GM12875 (cell line): ENCODE measurements at regions not wholly inside any gene's neighbourhood (a gene's known extent, or its start where the extent isn't known, plus 50 kb on each side); places are given as distances from the start of the nearest gene placed in this dataset.

Experiments used
- H3K4me3 ChIP-seq: one replicate; pipeline ENCODE4 v1.5.1; 2011; ENCODE audit warnings: low read depth, low read length, control low read depth
- TF ChIP-seq, protein P1 (sequence below): IDR thresholded peaks from 2 replicates; pipeline ENCODE4 v1.5.1; 2011; ENCODE audit warnings: low read depth, mild to moderate bottlenecking, control low read depth, inconsistent platforms, low read length, moderate library complexity, borderline replicate concordance; ENCODE audit not compliant: insufficient read depth

- H3K4me3 ChIP-seq: no peak overlapping the region
- TF ChIP-seq, protein P1, sequence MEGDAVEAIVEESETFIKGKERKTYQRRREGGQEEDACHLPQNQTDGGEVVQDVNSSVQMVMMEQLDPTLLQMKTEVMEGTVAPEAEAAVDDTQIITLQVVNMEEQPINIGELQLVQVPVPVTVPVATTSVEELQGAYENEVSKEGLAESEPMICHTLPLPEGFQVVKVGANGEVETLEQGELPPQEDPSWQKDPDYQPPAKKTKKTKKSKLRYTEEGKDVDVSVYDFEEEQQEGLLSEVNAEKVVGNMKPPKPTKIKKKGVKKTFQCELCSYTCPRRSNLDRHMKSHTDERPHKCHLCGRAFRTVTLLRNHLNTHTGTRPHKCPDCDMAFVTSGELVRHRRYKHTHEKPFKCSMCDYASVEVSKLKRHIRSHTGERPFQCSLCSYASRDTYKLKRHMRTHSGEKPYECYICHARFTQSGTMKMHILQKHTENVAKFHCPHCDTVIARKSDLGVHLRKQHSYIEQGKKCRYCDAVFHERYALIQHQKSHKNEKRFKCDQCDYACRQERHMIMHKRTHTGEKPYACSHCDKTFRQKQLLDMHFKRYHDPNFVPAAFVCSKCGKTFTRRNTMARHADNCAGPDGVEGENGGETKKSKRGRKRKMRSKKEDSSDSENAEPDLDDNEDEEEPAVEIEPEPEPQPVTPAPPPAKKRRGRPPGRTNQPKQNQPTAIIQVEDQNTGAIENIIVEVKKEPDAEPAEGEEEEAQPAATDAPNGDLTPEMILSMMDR: no peak
Observed at GRCh38 chr2:8532438-8532837, 149.4 kb upstream of the ID2 start.

DNA sequence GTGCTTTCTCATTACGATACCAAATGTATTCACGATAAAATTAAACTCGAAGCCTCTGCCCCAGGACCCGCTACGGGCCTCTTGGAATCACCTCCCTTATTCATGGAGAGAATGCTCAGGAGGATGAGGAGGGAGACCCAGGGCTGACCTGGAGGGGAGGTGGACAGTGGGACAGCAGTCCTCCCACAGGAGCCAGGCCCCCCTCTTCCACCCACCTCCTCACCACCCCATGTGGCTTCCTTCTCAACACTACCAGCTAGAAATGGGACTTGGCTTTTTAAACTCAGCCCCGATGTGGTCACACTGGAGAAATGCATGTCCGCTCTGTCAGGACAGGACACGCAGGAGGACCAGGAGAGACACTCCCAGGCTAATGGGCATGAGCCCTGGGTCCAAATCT lies 147.9 kb upstream of the ID2 start:
- no peak overlapping the region for H3K4me3 ChIP-seq
- TF ChIP-seq, protein P1: no peak

- no peak overlapping the region for H3K4me3 ChIP-seq
- TF ChIP-seq, protein P1: no peak
Observed at GRCh38 chr2:8534386-8534728, 147.5 kb upstream of the ID2 start.

- no peak overlapping the region for H3K4me3 ChIP-seq
- TF ChIP-seq, protein P1: no peak
Observed at GRCh38 chr2:8534729-8535468, 147.0 kb upstream of the ID2 start.

- no peak overlapping the region for H3K4me3 ChIP-seq
- TF ChIP-seq, protein P1: no peak
Observed at GRCh38 chr2:8535469-8535795, 146.4 kb upstream of the ID2 start.

GRCh38 chr2:8535821-8536685 lies 145.8 kb upstream of the ID2 start:
- TF ChIP-seq, protein P1: no peak
- H3K4me3 ChIP-seq: no peak overlapping the region
